ENCODE measurements at regions not wholly inside any gene's neighbourhood (a gene's known extent, or its start where the extent isn't known, plus 50 kb on each side); places are given as distances from the start of the nearest gene placed in this dataset.

- no peak overlapping the region for H3K4me3 Mint-ChIP-seq
- peaks cover 14% of the 10 kb centered on the region for H3K27me3 Mint-ChIP-seq
- H3K27ac Mint-ChIP-seq: no peak overlapping the region
- H3K9me3 Mint-ChIP-seq: no peaks in the 10 kb centered on the region
- H3K36me3 Mint-ChIP-seq: no peaks in the 10 kb centered on the region
- no peaks in the 10 kb centered on the region for H3K4me1 Mint-ChIP-seq
- ATAC-seq: no peak
Measured at GRCh38 chr7:92997719-92998118, 120.1 kb downstream of the SAMD9 start.

GRCh38 chr7:92997152-92997551, 120.6 kb downstream of the SAMD9 start:
- ATAC-seq: no peak
- no peaks in the 10 kb centered on the region for H3K4me1 Mint-ChIP-seq
- no peaks in the 10 kb centered on the region for H3K36me3 Mint-ChIP-seq
- no peak overlapping the region for H3K4me3 Mint-ChIP-seq
- peaks cover 14% of the 10 kb centered on the region for H3K27me3 Mint-ChIP-seq
- H3K27ac Mint-ChIP-seq: no peak overlapping the region
- no peaks in the 10 kb centered on the region for H3K9me3 Mint-ChIP-seq

- Mint-ChIP-seq H3K36me3 (no peaks in the 10 kb centered on the region), H3K4me3 (no peak overlapping the region), H3K27ac (no peak overlapping the region), H3K27me3 (peaks cover 14% of the 10 kb centered on the region), H3K4me1 (no peaks in the 10 kb centered on the region), H3K9me3 (no peaks in the 10 kb centered on the region)
- no peak for ATAC-seq
Measured at GRCh38 chr7:92994901-92995300, 122.9 kb downstream of the SAMD9 start.

GRCh38 chr7:92992932-92993331, 124.8 kb downstream of the SAMD9 start:
- Mint-ChIP-seq H3K4me3 (no peak overlapping the region), H3K27ac (no peak overlapping the region), H3K27me3 (peaks cover 4% of the 10 kb centered on the region), H3K4me1 (no peaks in the 10 kb centered on the region), H3K36me3 (no peaks in the 10 kb centered on the region), H3K9me3 (no peaks in the 10 kb centered on the region)
- ATAC-seq: no peak

- H3K27me3 Mint-ChIP-seq: no peaks in the 10 kb centered on the region
- ATAC-seq: no peak
- no peak overlapping the region for H3K4me3 Mint-ChIP-seq
- H3K27ac Mint-ChIP-seq: no peak overlapping the region
- H3K9me3 Mint-ChIP-seq: no peaks in the 10 kb centered on the region
- H3K4me1 Mint-ChIP-seq: no peaks in the 10 kb centered on the region
- no peaks in the 10 kb centered on the region for H3K36me3 Mint-ChIP-seq
Measured at GRCh38 chr7:92992483-92992882, 125.3 kb downstream of the SAMD9 start.

- no peak for ATAC-seq
- Mint-ChIP-seq H3K36me3 (no peaks in the 10 kb centered on the region), H3K4me1 (no peaks in the 10 kb centered on the region), H3K27ac (no peak overlapping the region), H3K4me3 (no peak overlapping the region), H3K9me3 (no peaks in the 10 kb centered on the region), H3K27me3 (no peaks in the 10 kb centered on the region)
Measured at GRCh38 chr7:92991190-92991589, 126.6 kb downstream of the SAMD9 start.

- H3K36me3 Mint-ChIP-seq: no peaks in the 10 kb centered on the region
- no peak overlapping the region for H3K27ac Mint-ChIP-seq
- H3K27me3 Mint-ChIP-seq: no peaks in the 10 kb centered on the region
- no peaks in the 10 kb centered on the region for H3K9me3 Mint-ChIP-seq
- ATAC-seq: no peak
- no peaks in the 10 kb centered on the region for H3K4me1 Mint-ChIP-seq
- H3K4me3 Mint-ChIP-seq: no peak overlapping the region
Measured at GRCh38 chr7:92988941-92989545, 128.7 kb downstream of the SAMD9 start.

GRCh38 chr7:92988051-92988450, 129.7 kb downstream of the SAMD9 start:
- no peaks in the 10 kb centered on the region for H3K27me3 Mint-ChIP-seq
- H3K4me1 Mint-ChIP-seq: no peaks in the 10 kb centered on the region
- ATAC-seq: no peak
- no peak overlapping the region for H3K27ac Mint-ChIP-seq
- no peaks in the 10 kb centered on the region for H3K9me3 Mint-ChIP-seq
- H3K4me3 Mint-ChIP-seq: no peak overlapping the region
- no peaks in the 10 kb centered on the region for H3K36me3 Mint-ChIP-seq

GRCh38 chr7:92987538-92987937, 130.2 kb downstream of the SAMD9 start:
- H3K9me3 Mint-ChIP-seq: no peaks in the 10 kb centered on the region
- no peaks in the 10 kb centered on the region for H3K27me3 Mint-ChIP-seq
- no peak overlapping the region for H3K27ac Mint-ChIP-seq
- H3K4me1 Mint-ChIP-seq: no peaks in the 10 kb centered on the region
- no peak for ATAC-seq
- no peak overlapping the region for H3K4me3 Mint-ChIP-seq
- H3K36me3 Mint-ChIP-seq: no peaks in the 10 kb centered on the region

- ATAC-seq: no peak
- Mint-ChIP-seq H3K27ac (no peak overlapping the region), H3K27me3 (no peaks in the 10 kb centered on the region), H3K36me3 (no peaks in the 10 kb centered on the region), H3K4me3 (no peak overlapping the region), H3K9me3 (no peaks in the 10 kb centered on the region), H3K4me1 (no peaks in the 10 kb centered on the region)
Measured at GRCh38 chr7:92987095-92987494, 130.7 kb downstream of the SAMD9 start.

- Mint-ChIP-seq H3K27me3 (no peaks in the 10 kb centered on the region), H3K4me1 (no peaks in the 10 kb centered on the region), H3K27ac (no peak overlapping the region), H3K4me3 (no peak overlapping the region), H3K36me3 (no peaks in the 10 kb centered on the region), H3K9me3 (peaks cover 10% of the 10 kb centered on the region)
- no peak for ATAC-seq
Measured at GRCh38 chr7:92982928-92983327, 134.9 kb downstream of the SAMD9 start.

- Mint-ChIP-seq H3K4me1 (no peaks in the 10 kb centered on the region), H3K27ac (no peak overlapping the region), H3K27me3 (no peaks in the 10 kb centered on the region), H3K36me3 (no peaks in the 10 kb centered on the region), H3K9me3 (peaks cover 22% of the 10 kb centered on the region), H3K4me3 (no peak overlapping the region)
- no peak for ATAC-seq
Measured at GRCh38 chr7:92976931-92977330, 140.6 kb upstream of the CDK6 start.

GRCh38 chr7:92973974-92974373, 137.6 kb upstream of the CDK6 start:
- no peaks in the 10 kb centered on the region for H3K27me3 Mint-ChIP-seq
- H3K9me3 Mint-ChIP-seq: peaks cover 13% of the 10 kb centered on the region
- H3K4me1 Mint-ChIP-seq: no peaks in the 10 kb centered on the region
- H3K27ac Mint-ChIP-seq: no peak overlapping the region
- H3K4me3 Mint-ChIP-seq: no peak overlapping the region
- no peaks in the 10 kb centered on the region for H3K36me3 Mint-ChIP-seq
- no peak for ATAC-seq

- no peaks in the 10 kb centered on the region for H3K36me3 Mint-ChIP-seq
- H3K4me1 Mint-ChIP-seq: no peaks in the 10 kb centered on the region
- no peak for ATAC-seq
- no peak overlapping the region for H3K27ac Mint-ChIP-seq
- H3K27me3 Mint-ChIP-seq: no peaks in the 10 kb centered on the region
- H3K9me3 Mint-ChIP-seq: peaks cover 13% of the 10 kb centered on the region
- no peak overlapping the region for H3K4me3 Mint-ChIP-seq
Measured at GRCh38 chr7:92973293-92973731, 136.9 kb upstream of the CDK6 start.

GRCh38 chr7:92972441-92972840, 136.1 kb upstream of the CDK6 start:
- no peak overlapping the region for H3K27ac Mint-ChIP-seq
- no peaks in the 10 kb centered on the region for H3K36me3 Mint-ChIP-seq
- H3K4me1 Mint-ChIP-seq: no peaks in the 10 kb centered on the region
- no peaks in the 10 kb centered on the region for H3K27me3 Mint-ChIP-seq
- no peak overlapping the region for H3K4me3 Mint-ChIP-seq
- ATAC-seq: no peak
- H3K9me3 Mint-ChIP-seq: peaks cover 8% of the 10 kb centered on the region

GRCh38 chr7:92969061-92969460, 132.7 kb upstream of the CDK6 start:
- Mint-ChIP-seq H3K27me3 (no peaks in the 10 kb centered on the region), H3K4me1 (no peaks in the 10 kb centered on the region)

GRCh38 chr7:92968502-92968901, 132.1 kb upstream of the CDK6 start:
- no peak overlapping the region for H3K27ac Mint-ChIP-seq
- no peaks in the 10 kb centered on the region for H3K36me3 Mint-ChIP-seq
- no peaks in the 10 kb centered on the region for H3K27me3 Mint-ChIP-seq
- no peaks in the 10 kb centered on the region for H3K9me3 Mint-ChIP-seq
- H3K4me3 Mint-ChIP-seq: no peak overlapping the region
- H3K4me1 Mint-ChIP-seq: no peaks in the 10 kb centered on the region
- no peak for ATAC-seq

More at GRCh38 chr7:92969061-92969460, 132.7 kb upstream of the CDK6 start:
- no peak overlapping the region for H3K4me3 Mint-ChIP-seq
- H3K36me3 Mint-ChIP-seq: no peaks in the 10 kb centered on the region
- ATAC-seq: no peak
- H3K9me3 Mint-ChIP-seq: no peaks in the 10 kb centered on the region
- H3K27ac Mint-ChIP-seq: no peak overlapping the region
